GM18498 (cell line): ENCODE measurements at regions not wholly inside any gene's neighbourhood (a gene's known extent, or its start where the extent isn't known, plus 50 kb on each side); places are given as distances from the start of the nearest gene placed in this dataset.
A peak's percentile ranks its signal among the peaks of the same experiment; 100 is the strongest.
"Not testable (repeated sequence)": the region's sequence is repeated elsewhere in the genome, so short reads cannot be mapped to it uniquely, and the experiment has no call there.

Experiments
- ATAC-seq: cut with Tn5 transposase; IDR thresholded peaks from one replicate; pipeline ENCODE4 v1.9.1; 2021; ENCODE audit warnings: mild to moderate bottlenecking, moderate library complexity; ENCODE audit not compliant: unreplicated experiment

DNA sequence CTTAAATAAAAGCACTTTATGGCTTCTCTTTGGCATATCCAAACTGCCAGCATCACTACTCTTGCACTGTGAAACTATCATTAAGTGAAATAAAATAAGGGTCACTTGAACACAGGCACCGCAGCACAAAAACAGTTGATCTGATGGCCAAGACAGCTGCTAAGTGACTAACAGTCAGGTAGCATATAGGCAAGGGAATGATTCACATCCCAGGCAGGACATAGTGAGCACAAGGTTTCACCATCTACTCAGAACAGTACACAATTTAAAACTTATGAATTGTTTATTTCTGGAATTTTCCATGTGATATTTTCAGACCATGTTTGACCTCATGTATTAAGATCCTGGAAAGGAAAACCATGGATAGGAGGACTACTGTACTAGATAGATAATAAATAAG is 214.2 kb downstream of the MREG start:
- ATAC-seq = no peak

GRCh38 chr2:215797676-215798075 is 215.7 kb downstream of the MREG start:
- no peak for ATAC-seq

DNA sequence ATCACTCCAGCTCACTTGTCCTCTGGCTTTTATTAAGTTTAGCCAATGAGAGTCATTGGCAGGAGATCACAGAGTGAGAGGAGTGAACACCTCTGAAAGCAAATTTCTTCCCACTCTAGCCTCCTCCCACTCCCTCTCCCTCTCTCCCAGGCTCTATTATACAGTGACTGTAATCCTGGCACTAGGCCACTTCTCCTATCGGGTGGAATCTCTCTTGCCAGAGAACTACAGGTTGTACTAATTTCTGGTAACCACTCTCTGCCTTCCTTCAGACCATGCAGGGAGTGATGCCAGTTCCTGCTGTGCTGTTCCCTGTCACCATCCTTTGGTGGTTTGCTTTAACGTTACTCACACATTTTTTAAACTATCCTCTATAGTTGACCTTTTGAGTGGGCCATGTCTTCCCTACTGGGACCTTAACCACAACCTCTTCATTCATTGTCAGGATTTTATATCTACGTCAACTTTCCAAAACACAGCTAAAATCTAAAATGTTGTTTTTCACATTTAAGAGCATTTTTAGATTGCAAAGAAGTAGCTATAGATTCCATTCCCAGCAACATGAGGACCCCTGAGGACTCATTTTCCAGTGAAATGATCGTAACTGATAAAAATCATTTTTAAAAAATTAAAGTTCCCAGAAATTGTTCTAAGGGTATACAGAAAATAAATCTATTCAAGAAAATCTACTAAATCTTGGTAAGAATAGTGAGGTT is 217.1 kb downstream of the MREG start:
- no peak for ATAC-seq

GRCh38 chr2:215794829-215795546 is 218.4 kb downstream of the MREG start:
- ATAC-seq = no peak

- ATAC-seq = peak; percentile 61
Observed at GRCh38 chr2:215793747-215794595, 219.4 kb downstream of the MREG start.

DNA sequence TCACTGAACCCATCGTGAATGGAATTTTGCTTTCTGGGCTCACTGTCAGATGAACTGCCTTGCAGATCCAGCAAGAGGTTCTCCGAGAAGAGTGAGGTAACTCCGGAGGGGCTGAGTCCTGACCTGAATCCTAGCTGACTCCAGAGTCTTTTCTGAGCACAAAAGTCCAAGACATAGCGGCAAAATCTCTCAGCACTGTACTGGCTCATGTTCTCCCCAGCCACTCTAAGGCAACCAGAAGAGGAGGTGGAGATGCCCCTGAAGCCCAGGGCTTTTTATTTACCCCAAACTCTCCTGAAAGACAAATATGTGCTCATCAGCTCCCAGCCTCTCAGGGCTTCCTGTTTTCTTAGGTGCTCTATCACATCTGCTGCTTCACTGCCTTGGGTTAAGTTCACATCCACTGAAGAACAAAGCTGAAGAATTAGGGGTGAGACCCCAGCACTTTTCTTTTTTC is 221.8 kb downstream of the MREG start:
- ATAC-seq = no peak

DNA sequence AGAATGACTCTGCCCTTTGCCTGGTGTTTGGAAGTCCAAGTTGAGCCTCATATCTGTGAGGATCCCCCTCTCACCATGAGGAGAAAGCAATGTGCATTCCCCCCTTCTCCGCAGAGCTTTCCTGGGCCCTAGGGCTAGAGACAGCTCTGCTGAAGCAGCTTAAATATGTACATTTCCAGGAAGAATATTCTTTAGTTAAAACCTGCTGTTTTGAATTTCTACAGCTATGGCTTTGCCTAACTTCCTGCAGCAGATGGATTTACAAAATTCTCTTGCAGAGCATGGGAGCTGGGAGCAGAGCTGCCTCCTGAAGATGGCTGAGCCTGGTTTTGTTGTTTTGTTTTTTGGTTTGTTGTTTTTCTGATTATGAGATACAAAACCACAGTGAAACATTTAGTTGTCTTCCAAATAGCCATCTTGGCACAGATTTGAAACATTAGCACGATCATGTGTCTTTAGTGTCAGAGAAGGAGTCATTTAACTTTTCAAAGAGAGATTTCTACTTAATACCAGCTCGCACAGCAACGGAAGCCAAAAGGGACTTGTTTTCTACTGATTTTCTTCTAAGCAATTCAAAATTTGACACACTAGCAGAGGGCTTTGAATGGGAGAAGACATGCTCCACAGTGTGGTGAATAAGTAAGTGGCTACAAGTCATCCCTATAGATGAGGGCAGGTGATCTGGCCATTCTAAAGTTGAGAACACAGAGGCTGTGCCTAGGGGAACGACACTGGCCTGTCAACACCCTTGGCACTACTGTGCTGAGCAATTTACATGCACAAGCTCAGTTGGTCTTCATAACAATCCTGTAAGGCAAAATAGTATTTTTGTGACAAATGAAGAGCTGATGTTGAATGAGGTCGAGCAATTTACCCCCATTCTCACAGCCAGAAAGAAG is 222.6 kb downstream of the MREG start:
- no peak for ATAC-seq

DNA sequence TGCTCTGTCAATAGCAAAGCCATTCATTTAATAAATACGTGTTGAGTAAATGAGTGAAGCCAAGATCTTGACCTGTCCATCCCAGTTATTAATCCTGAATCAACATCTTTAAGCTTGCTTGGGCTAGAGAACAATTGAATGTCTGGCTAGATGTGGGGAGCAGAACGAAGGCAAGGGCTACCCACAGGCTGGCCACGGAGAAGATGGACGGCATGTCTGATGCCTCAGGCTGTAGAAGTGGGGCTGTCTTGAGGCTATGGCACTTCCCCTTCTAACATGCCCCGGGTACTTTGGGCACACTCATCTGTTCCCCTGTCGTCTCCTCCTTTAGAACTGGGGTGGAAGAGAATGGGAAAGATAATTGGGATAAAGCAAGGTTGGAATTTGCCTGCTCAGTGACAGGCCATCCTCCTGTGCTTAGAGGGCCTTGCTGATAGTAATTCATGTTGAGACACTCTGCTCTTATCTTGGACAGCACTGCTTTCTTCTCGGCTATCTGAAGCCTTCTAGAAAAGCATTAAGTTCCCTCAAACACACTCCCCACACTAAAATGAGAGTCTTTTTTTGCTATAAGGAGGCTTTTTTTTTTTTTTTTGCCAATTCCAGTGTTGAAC is 225.7 kb downstream of the MREG start:
- ATAC-seq = no peak

GRCh38 chr2:215787025-215787424 is 226.3 kb downstream of the MREG start:
- no peak for ATAC-seq

DNA sequence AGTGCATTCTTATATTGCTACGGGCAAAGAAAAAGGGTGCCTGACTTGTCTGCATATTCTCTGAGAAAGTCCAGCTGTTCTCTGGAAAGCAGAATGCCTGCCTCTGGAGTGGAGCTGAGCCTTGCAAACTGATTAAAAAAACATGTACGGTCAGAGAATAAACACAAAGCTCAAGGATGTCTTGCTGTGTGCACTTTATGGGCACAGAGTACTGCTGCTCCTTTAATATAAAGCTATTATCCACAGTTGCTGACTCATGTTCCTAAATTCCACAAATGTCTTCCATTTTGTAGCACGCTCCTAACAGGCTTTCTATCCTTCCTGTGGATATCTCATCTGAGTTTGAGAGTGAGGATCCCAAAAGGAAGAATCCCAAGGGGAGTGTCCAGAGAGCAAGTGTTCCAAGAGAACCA is 229.0 kb downstream of the MREG start:
- ATAC-seq = no peak

DNA sequence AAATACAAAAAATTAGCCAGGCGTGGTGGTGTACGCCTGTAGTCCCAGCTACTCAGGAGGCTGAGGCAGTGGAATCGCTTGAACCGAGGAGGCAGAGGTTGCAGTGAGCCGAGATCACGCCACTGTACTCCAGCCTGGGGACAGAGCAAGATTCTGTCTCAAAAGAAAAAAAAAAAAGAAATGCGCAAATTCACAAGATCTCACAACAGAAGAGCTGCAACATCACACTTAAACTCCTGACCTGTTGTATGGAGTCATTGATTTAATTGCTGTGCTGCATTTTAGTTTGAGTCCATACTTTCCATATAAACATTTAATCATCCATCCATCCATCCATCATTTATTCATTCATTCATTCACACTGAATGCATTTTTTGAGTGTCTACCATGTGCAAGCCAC is 229.7 kb downstream of the MREG start:
- ATAC-seq = not testable (repeated sequence)

DNA sequence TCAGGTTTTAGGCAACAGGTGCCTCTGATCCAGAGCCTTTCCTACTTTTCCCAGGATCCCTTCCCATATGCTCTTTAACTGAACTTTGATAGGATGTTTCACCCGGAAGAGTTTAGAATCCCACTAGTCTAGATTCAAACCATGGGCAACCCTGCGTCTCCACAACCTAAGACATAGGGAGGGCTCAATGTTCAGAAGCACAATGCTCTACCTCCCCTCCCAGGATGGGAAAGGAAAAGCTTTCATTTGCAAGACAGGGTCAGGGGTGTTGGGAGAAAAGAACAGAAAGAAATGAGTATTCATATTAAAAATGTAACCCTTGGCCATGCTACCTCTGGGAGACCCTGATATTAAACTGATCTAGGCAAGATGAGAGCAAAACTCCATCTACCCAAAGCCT is 230.4 kb downstream of the MREG start:
- ATAC-seq = no peak

DNA sequence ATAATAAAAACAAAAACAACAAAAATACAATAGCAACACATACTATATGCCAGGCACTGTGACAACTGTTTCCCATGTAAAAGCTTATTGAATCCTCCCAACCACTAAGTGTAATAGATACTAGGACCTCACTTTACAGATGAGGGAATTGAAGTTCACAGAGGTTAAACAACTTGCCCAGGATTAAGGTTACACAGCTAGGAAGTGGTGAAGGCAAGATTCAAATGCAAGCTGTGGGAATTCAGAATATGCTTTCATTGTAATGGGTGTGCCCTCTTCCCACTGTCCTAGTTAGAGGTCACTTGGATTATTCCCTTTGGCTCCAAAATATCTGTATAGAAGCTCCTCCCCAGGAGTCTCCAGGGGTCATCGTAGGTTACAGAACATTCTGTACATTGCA is 231.1 kb downstream of the MREG start:
- no peak for ATAC-seq

DNA sequence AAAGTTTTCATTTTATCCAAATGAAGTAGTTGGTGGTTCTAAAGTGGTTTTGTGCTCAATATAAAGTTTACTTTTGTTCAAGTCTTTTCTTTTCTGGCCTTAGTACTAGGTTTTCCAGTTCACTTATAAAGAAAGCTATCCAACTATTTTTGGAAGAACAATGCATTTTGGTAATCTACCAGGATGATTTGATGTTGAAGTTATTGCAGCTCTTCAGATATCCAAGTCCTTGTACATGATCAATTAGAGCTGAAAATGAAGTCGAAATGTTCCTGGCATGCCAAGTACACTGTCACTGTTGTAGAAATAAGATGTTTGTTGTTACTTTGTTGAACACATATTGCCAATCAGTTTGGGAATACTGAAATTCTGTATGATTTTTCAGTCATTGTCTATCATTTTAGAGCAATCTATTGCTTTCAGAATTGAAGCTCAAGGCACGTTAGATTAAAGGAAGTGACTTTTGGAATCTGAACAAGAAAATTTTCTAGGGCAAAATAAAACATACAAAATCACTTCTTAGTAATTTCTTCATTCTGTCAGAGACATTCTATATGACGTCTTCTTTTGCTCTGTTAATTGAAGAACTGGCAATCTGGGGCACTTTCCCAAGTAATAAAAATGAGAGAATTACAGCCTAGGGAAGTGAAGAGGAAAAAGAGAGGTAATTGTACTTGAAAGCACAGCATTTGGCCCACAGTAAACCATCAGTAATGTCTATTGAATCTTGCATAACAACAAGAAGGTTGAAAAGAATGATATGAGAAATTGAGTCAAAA is 232.3 kb downstream of the MREG start:
- no peak for ATAC-seq

- ATAC-seq = no peak
Observed at GRCh38 chr2:215780313-215780712, 233.0 kb downstream of the MREG start.

- ATAC-seq = no peak
Observed at GRCh38 chr2:215779912-215780311, 233.4 kb downstream of the MREG start.

DNA sequence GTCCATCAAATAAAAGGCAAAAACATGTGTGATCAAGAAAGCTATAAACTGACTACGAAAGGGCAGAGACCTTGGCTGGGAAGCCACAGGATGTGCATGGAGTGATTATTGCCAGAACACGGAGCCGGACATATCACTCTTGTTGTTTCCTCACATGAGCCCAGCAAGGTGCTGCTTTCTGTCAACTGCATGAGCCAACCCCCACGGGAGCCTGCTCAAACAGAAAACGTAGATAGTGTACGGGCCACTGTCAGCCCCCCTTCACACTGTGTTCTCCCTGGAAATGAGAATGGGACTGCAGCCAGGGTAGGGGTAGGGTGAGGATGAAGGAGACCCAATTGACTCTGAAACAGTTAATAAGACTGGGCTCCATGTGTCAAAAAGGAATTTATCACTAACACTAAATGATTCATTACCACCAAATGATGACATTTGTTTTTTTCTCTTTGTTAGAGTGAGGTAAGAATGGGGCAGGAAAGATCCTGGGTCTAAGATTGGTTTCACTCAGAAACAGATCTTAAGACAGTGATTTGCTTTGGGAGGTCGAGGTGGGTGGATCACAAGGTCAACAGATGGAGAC is 235.8 kb downstream of the MREG start:
- ATAC-seq = no peak

GRCh38 chr2:215775106-215775505 is 238.2 kb downstream of the MREG start:
- ATAC-seq = no peak

- no peak for ATAC-seq
Observed at GRCh38 chr2:215773728-215774127, 239.6 kb downstream of the MREG start.
